ENCODE measurements at regions not wholly inside any gene's neighbourhood (a gene's known extent, or its start where the extent isn't known, plus 50 kb on each side); places are given as distances from the start of the nearest gene placed in this dataset.

GRCh38 chr5:4182144-4182543, 586.5 kb downstream of the IRX1 start:
- no peaks in the 10 kb centered on the region for H3K27me3 Mint-ChIP-seq (ENCODE audit: insufficient read depth)
- H3K9me3 ChIP-seq (ENCODE audit: control insufficient read depth, low read length) = peaks cover 20% of the 10 kb centered on the region
- H3K4me3 ChIP-seq (ENCODE audit: low read length) = no peak overlapping the region
- no peaks in the 10 kb centered on the region for H3K4me1 Mint-ChIP-seq
- no peaks in the 10 kb centered on the region for H3K27me3 ChIP-seq (ENCODE audit: control insufficient read depth, insufficient read depth, low read length, poor library complexity, severe bottlenecking)
- no peaks in the 10 kb centered on the region for H3K36me3 Mint-ChIP-seq (ENCODE audit: low read depth)
- TF ChIP-seq, protein P1, sequence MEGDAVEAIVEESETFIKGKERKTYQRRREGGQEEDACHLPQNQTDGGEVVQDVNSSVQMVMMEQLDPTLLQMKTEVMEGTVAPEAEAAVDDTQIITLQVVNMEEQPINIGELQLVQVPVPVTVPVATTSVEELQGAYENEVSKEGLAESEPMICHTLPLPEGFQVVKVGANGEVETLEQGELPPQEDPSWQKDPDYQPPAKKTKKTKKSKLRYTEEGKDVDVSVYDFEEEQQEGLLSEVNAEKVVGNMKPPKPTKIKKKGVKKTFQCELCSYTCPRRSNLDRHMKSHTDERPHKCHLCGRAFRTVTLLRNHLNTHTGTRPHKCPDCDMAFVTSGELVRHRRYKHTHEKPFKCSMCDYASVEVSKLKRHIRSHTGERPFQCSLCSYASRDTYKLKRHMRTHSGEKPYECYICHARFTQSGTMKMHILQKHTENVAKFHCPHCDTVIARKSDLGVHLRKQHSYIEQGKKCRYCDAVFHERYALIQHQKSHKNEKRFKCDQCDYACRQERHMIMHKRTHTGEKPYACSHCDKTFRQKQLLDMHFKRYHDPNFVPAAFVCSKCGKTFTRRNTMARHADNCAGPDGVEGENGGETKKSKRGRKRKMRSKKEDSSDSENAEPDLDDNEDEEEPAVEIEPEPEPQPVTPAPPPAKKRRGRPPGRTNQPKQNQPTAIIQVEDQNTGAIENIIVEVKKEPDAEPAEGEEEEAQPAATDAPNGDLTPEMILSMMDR (conservative IDR thresholded peaks at IDR 0.05) = no peak
- WGBS, 2 experiments (ENCODE audit: insufficient coverage in 1 of 2, insufficient read length in 1 of 2) = 92 to 100% methylated on average over 5 of the region's 5 CpGs
- no peak overlapping the region for H3K27ac ChIP-seq (ENCODE audit: low read depth, low read length)
- no peak overlapping the region for H3K27ac Mint-ChIP-seq
- H3K9ac ChIP-seq (ENCODE audit: extremely low read depth, low read length, poor library complexity, severe bottlenecking) = no peak overlapping the region
- H3K36me3 ChIP-seq (ENCODE audit: control insufficient read depth, insufficient read depth, low read length) = no peaks in the 10 kb centered on the region
- no peak overlapping the region for H3K4me3 Mint-ChIP-seq
- no peak for DNase-seq
- peaks cover 28% of the 10 kb centered on the region for H3K9me3 Mint-ChIP-seq
- no peaks in the 10 kb centered on the region for H3K4me1 ChIP-seq (ENCODE audit: control insufficient read depth, insufficient read depth, low read length)

DNA sequence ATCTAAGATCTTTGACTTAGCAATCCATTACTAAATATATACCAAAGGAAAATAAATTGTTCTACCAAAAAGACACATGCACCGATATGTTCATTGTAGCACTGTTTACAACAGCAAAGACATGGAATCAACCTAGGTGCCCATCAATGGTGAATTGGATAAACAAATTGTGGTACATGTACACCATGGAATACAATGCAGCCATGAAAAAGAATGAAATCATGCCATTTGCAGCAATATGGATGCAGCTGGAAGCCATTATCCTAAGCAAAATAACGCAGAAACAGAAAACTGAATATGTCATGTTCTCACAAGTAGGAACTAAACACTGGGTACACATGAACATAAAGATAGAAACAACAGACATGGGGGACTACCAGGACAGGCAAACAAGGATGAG, 589.5 kb downstream of the IRX1 start:
- Mint-ChIP-seq H3K27me3 (ENCODE audit: insufficient read depth) (no peaks in the 10 kb centered on the region), H3K4me1 (peaks cover 2% of the 10 kb centered on the region), H3K36me3 (ENCODE audit: low read depth) (no peaks in the 10 kb centered on the region), H3K27ac (no peak overlapping the region), H3K9me3 (peaks cover 28% of the 10 kb centered on the region), H3K4me3 (no peak overlapping the region)
- Histone ChIP-seq H3K27ac (ENCODE audit: low read depth, low read length) (no peak overlapping the region), H3K9me3 (ENCODE audit: control insufficient read depth, low read length) (peaks cover 20% of the 10 kb centered on the region), H3K4me1 (ENCODE audit: control insufficient read depth, insufficient read depth, low read length) (no peaks in the 10 kb centered on the region), H3K27me3 (ENCODE audit: control insufficient read depth, insufficient read depth, low read length, poor library complexity, severe bottlenecking) (no peaks in the 10 kb centered on the region), H3K36me3 (ENCODE audit: control insufficient read depth, insufficient read depth, low read length) (no peaks in the 10 kb centered on the region), H3K4me3 (ENCODE audit: low read length) (no peak overlapping the region), H3K9ac (ENCODE audit: extremely low read depth, low read length, poor library complexity, severe bottlenecking) (no peak overlapping the region)
- WGBS, 2 experiments (ENCODE audit: insufficient coverage in 1 of 2, insufficient read length in 1 of 2) = 78 to 89% methylated on average over 1 to 2 of the region's 2 CpGs
- DNase-seq = no peak
- TF ChIP-seq, protein P1 (conservative IDR thresholded peaks at IDR 0.05) = no peak

- no peak overlapping the region for H3K4me3 ChIP-seq (ENCODE audit: low read length)
- H3K9me3 ChIP-seq (ENCODE audit: control insufficient read depth, low read length) = peaks cover 18% of the 10 kb centered on the region
- TF ChIP-seq, protein P1 (conservative IDR thresholded peaks at IDR 0.05) = peak; percentile 39
- Mint-ChIP-seq H3K27ac (no peak overlapping the region), H3K9me3 (peaks cover 25% of the 10 kb centered on the region), H3K27me3 (ENCODE audit: insufficient read depth) (no peaks in the 10 kb centered on the region), H3K4me3 (no peak overlapping the region), H3K36me3 (ENCODE audit: low read depth) (no peaks in the 10 kb centered on the region), H3K4me1 (peaks cover 2% of the 10 kb centered on the region)
- WGBS, 2 experiments (ENCODE audit: insufficient coverage in 1 of 2, insufficient read length in 1 of 2) = 92% methylated on average over 2 to 4 of the region's 4 CpGs
- peak; percentile 51 for DNase-seq
- no peaks in the 10 kb centered on the region for H3K36me3 ChIP-seq (ENCODE audit: control insufficient read depth, insufficient read depth, low read length)
- H3K27me3 ChIP-seq (ENCODE audit: control insufficient read depth, insufficient read depth, low read length, poor library complexity, severe bottlenecking) = no peaks in the 10 kb centered on the region
- H3K27ac ChIP-seq (ENCODE audit: low read depth, low read length) = no peak overlapping the region
- H3K9ac ChIP-seq (ENCODE audit: extremely low read depth, low read length, poor library complexity, severe bottlenecking) = no peak overlapping the region
- no peaks in the 10 kb centered on the region for H3K4me1 ChIP-seq (ENCODE audit: control insufficient read depth, insufficient read depth, low read length)
These were observed 593.1 kb downstream of the IRX1 start for GRCh38 chr5:4188704-4189103.

Data from endodermal cell (in vitro differentiated cells).